ENCODE measurements at regions not wholly inside any gene's neighbourhood (a gene's known extent, or its start where the extent isn't known, plus 50 kb on each side); places are given as distances from the start of the nearest gene placed in this dataset.

- DNase-seq (ENCODE audit: low spot score), result no peak
Measured at GRCh38 chr18:73852789-73853549, 294.7 kb downstream of the FBXO15 start.

- no peak for DNase-seq (ENCODE audit: low spot score)
Measured at GRCh38 chr18:73850782-73851181, 296.9 kb downstream of the FBXO15 start.

- no peak for DNase-seq (ENCODE audit: low spot score)
Measured at GRCh38 chr18:73848656-73849055, 299.0 kb downstream of the FBXO15 start.

DNA sequence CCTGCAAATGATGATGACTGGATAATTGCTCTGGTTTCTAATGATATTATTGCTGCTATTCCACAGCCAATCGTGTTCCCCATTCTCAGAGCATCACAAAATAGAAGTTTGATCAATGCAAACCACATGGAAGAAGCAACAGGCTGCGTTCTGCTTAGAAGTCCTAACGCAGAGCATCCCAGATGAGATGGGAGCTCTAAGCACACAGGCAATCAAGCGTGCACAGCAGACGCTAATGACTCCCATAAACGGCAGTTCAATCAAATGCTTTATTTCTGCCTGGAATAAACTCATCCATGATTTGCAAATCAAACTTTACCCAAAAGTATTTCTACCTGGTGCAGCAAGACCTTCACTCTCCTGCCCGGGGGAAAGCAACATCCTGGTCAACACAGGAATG, 304.2 kb downstream of the FBXO15 start:
- DNase-seq (ENCODE audit: low spot score), result no peak

GRCh38 chr18:73842795-73843394, 304.7 kb downstream of the FBXO15 start:
- peak; percentile 24 for DNase-seq (ENCODE audit: low spot score)

- DNase-seq (ENCODE audit: low spot score), result no peak
Measured at GRCh38 chr18:73841661-73842060, 306.0 kb downstream of the FBXO15 start.

- DNase-seq (ENCODE audit: low spot score), result no peak
Measured at GRCh38 chr18:73840319-73840945, 307.2 kb downstream of the FBXO15 start.

DNA sequence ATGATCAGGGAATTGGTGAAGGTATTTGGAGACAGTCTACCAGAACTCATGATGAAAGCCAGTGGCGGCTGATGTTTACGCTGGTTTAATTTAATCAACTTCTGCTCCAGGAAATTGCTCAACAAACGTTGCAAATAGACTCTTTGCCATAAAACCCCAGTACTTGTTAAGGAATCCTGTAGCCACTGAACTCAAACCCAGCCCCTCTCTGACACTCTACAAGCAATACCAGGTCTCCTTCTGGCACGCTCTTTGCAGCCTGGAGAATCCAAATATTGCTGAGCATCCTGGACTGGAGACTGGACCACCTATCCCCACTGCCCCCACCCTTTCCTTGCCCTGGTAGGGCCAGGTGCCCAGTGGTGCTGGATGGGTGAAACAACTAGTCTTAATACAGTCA, 308.2 kb downstream of the FBXO15 start:
- DNase-seq (ENCODE audit: low spot score), result no peak

GRCh38 chr18:73838107-73838506, 309.5 kb downstream of the FBXO15 start:
- DNase-seq (ENCODE audit: low spot score), result no peak

DNA sequence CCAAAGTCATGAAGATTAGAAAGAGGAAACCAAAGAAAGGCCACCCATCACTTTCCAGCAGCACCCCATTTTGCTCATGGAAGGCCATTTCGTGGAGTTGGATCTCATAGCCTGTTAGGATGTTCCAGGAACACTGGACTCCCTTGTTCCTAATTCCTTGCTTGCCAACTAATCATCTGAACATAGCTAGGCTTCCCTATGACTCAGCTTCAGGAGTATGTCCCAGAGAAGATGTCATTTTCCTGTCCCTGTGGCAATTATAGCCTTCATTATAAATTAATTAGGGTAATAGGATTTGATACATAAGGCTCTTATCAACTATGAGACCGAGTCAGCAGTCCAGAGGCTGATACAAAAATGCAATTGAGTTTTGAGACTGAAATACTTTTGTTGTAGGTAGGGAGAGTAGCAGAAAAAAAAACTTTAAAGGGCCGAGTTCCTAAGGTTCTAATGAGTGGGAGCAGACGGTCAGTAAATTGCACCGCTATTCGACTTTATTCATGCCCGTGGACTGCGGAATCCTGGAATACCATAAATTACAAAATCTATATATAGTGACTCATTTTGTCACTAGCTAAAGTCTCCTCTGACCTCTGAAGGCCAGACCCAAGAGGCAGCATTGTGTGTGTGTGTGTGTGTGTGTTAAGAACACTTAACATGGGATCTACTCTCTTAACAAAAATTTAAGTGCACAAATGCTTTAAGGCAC, 311.8 kb downstream of the FBXO15 start:
- DNase-seq (ENCODE audit: low spot score), result no peak

DNA sequence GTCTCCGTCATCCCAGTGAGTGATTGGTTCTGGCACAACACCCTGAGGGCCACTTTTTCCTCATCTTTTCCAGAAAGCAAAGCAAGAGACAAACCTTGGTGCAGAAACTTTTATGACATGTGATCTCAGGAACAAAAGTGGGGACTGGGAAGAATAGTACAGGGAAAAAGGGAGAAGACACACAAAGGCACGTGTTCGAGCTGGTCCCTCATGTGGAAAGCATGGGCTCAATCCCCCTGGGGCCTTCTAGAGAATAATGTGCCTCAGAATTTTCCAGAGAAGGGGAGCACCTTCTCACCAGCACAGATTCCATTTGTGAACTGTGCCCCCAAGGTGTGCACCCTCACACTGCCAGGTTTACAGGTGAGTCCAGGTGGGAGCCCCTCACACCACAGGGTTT, 312.6 kb downstream of the FBXO15 start:
- DNase-seq (ENCODE audit: low spot score), result no peak

GRCh38 chr18:73831688-73832087, 315.9 kb downstream of the FBXO15 start:
- no peak for DNase-seq (ENCODE audit: low spot score)

DNA sequence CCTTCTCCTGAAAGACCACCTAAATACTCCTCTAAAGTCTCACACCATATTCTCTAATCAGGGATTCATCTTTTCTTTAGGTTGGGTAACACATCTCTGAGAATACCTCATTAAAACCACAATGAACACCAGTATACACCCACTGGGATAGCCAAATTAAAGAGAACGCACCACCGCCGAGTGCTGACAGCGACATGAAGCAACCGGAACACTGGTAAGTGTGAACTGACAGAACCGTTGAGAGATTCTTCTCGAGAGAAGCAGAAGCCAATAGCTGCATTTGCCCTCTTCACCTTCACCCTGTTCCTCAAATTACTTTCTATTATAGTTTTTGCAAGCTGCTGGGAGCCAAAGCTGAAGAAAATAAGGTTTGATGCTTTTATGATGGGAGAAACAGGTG, 318.5 kb downstream of the FBXO15 start:
- DNase-seq (ENCODE audit: low spot score), result no peak

DNA sequence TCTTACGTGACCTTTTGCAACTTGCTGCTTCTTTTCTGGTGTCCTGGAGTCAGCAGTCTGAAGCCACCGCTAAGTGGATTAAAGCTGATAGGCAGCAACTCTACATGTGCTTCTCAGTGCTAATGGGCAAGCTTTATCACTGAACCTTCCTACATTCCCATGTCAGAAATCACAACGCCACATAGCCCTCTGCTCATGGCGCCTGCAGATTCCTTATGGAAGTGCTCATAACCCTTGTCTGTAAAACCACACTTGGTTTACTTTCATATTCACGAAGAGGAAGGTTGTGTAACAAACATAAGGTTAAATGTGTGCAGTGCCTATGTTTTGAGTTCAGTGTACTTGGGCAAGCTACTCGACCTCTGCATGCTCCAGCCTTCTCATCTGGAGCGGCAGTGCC, 319.8 kb downstream of the FBXO15 start:
- no peak for DNase-seq (ENCODE audit: low spot score)

DNA sequence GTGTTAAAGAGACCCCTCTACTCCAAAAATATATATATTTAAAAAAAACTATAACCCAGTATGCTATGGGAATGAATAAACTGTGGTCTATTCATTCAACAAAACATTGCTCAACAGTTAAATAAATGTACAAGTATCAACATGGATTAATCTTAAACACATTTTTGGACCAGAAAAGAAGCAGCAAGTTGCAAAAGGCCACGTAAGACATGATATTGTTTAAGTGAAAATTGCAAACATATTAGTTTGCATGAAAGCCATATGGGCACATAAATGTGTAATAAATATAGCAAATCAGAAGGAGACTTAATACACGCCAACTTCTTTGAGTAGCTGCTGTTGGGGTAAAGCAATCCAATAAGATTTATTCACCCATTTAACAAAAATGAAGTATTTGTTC, 321.5 kb downstream of the FBXO15 start:
- DNase-seq (ENCODE audit: low spot score), result no peak

DNA sequence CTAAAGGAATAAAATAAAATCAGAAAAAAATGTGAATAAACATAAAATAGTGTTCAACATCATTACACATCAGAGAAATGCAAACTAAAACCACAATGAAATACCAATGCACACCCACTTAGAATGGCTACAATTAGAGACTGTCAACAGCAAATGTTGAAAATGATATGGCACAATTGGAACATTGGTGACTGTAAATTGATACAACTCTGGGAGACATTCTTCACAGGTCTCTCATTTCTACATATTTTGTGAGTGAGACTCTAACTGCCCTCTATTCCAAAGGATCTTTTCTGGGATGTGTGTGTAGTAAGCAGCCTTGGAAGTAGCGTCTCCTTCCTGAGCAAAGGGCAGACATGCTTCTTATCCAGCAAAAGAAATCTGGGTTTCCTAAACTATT, 323.0 kb downstream of the FBXO15 start:
- no peak for DNase-seq (ENCODE audit: low spot score)

DNA sequence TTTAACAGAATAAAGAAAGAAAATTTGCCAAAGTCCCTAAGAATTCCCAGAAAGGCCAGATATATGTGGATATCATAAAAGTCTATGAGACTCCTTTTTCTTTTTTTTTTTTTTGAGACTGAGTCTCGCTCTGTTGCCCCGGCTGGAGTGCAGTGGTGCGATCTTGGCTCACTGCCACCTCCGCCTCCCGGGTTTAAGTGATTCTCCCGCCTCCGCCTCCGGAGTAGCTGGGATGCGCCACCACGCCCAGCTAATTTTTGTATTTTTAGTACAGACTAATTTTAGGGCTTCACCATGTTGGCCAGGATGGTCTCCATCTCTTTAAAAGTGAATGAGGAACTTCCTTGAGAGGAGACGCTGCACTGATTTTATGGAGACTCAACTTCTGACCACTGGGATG, 335.2 kb downstream of the FBXO15 start:
- no peak for DNase-seq (ENCODE audit: low spot score)

- no peak for DNase-seq (ENCODE audit: low spot score)
Measured at GRCh38 chr18:73807551-73808192, 340.0 kb downstream of the FBXO15 start.

- DNase-seq (ENCODE audit: low spot score), result no peak
Measured at GRCh38 chr18:73805991-73806390, 341.6 kb downstream of the FBXO15 start.

DNA sequence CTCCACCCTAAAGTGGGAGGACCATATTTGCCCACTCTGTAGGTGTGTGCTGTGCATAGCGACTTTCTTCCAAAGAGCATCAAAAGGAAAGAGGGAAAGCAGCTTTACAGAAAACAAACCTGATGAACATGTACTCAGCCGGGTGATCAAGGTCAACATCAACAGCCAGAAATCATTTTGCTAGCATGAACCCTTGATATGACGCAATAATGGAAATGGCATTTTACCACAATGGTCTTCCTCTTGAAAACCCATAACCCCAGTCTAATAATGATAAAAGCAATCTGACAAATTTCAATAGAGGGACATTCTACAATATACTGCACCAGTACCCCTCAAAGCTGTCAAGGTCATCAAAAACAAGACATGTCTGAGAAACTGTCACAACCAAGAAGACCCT, 350.2 kb downstream of the FBXO15 start:
- no peak for DNase-seq (ENCODE audit: low spot score)

DNA sequence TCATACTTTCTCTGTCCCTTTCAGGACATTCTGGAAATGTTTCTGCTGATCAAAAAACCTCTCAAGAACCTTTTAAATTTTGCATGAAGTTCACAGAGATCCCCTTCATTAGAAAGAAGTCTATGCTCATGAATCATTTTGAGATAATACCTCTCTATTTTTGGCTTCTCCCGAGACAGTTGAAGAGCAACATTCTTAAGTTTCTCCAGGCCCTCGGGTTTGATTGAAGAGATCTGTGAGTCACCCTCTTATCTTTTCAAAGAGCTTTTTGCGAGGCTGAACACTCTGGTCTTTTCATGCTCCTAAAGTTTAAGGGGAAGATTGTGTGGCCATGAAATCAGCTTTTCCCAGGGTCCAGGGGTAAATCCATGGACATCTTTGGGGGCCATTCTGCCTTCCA, 354.2 kb downstream of the FBXO15 start:
- DNase-seq (ENCODE audit: low spot score), result no peak

DNA sequence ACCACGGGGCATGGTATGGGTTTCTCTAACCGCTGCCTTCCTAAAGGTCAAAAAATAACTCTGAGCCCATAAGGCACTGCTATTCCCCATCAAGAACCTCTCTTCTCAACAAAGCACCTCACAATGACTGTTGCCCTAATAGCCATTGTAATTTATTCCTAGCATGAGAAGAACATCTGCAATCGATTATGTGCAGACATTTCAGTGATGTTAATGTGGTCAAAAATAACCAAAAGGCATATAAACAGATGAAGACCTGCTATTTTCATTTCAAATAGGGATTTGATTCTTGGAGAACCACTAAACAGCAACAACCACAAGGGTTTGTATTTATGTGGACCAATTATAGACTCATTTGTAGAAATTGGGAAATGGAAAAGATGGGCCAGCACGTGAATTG, 356.6 kb downstream of the FBXO15 start:
- DNase-seq (ENCODE audit: low spot score), result no peak

All from SK-N-DZ (cell line).